ENCODE measurements at regions not wholly inside any gene's neighbourhood (a gene's known extent, or its start where the extent isn't known, plus 50 kb on each side); places are given as distances from the start of the nearest gene placed in this dataset.

DNA sequence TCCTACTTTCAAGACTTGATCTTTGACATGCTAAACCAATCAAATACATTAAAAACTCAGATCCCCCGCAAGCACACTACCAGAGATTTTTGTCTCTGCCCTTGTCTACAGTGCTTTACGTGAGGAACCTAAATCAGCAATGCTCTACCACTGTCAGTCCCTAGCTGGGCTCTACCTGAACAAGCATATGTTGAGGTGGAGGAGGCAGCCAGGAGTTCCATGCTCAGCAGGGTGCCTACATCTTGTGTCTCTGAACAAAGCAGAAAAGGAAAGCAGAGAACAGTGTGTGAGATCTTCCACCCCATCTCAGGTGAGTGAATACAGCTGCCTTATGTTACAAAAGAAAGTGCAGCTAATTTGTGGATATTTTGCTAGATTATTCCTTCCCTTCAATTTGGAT lies 255.0 kb downstream of the NDUFS4 start:
- TF ChIP-seq CTCF (IDR thresholded peaks at IDR 0.05; ENCODE audit: low read depth, low read length) (no peak), POLR2A (IDR thresholded peaks at IDR 0.05; ENCODE audit: extremely low read depth, insufficient read length) (no peak)
- TF ChIP-seq, protein P1, sequence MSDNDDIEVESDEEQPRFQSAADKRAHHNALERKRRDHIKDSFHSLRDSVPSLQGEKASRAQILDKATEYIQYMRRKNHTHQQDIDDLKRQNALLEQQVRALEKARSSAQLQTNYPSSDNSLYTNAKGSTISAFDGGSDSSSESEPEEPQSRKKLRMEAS (IDR thresholded peaks at IDR 0.05; ENCODE audit: low read depth, low read length), result no peak
